ENCODE measurements at regions not wholly inside any gene's neighbourhood (a gene's known extent, or its start where the extent isn't known, plus 50 kb on each side); places are given as distances from the start of the nearest gene placed in this dataset.

DNA sequence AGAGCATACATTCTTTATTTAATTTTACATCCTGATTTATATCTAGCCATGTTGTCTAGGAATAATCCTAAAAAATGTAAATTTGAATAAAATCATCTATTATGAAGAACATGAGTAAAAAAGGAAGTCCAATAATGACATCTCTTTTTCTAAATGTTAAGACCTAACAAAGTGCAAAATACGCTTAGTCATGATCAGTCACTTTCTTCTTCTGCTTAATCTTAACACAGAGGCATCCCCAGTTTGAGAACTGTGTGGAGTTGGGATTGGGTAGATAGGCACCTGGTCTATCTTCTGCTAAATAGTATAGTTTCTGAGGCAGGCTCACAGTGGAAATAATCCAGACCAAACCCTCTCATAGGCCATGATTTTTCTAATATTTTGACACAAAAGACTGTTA lies 311.7 kb upstream of the LRRC7 start:
- peaks cover 0 to 8% (median 4%) of the 10 kb centered on the region in 8 donors for H3K9me3 Mint-ChIP-seq
- H3K4me3 Mint-ChIP-seq = no peak overlapping the region
- no peak overlapping the region for H3K27ac Mint-ChIP-seq
- Histone ChIP-seq H3K4me1 (ENCODE audit: insufficient read depth, low read length) (no peaks in the 10 kb centered on the region), H3K4me3 (ENCODE audit: low read length in 2 of 2) (no peak overlapping the region), H3K27ac (ENCODE audit: low read depth, low read length) (no peak overlapping the region), H3K9me3 (ENCODE audit: control insufficient read depth in 1 of 2, low read length in 2 of 2) (no peaks in the 10 kb centered on the region), H3K27me3 (ENCODE audit: insufficient read depth, low read length) (no peaks in the 10 kb centered on the region), H3K36me3 (ENCODE audit: insufficient read depth, low read length) (no peaks in the 10 kb centered on the region)
- intact Hi-C loops (cut with micrococcal nuclease) = no loop called here
- CTCF ChIA-PET (ENCODE audit: partially characterized antibody) = no interaction called here
- no peaks in the 10 kb centered on the region for H3K27me3 Mint-ChIP-seq
- no peak for DNase-seq
- H3K36me3 Mint-ChIP-seq = no peaks in the 10 kb centered on the region
- POLR2A ChIA-PET (ENCODE audit: partially characterized antibody) = no interaction called here
- H3K4me1 Mint-ChIP-seq = no peaks in the 10 kb centered on the region

DNA sequence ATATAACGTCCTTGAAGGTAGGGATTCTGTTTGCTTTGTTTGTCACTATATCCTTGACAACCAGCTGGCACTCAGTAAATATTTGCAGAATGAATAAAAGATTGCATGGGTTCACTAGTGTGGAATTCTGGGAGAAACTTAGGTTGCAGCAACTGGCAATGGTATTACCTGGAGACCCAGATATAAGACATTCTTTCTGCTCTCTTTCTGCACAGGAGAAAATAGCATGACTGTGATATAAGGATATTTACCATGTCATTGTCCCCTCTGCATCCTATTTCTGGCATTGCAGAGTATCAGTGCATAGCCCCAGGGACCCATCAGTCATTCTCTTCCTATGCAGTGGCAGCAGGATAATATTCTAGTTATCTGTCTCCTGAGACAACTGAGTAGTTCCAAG lies 308.9 kb upstream of the LRRC7 start:
- no peaks in the 10 kb centered on the region for H3K27me3 Mint-ChIP-seq
- intact Hi-C loops (cut with micrococcal nuclease) = no loop called here
- H3K27me3 ChIP-seq (ENCODE audit: insufficient read depth, low read length) = no peaks in the 10 kb centered on the region
- H3K4me3 Mint-ChIP-seq = no peak overlapping the region
- H3K4me1 Mint-ChIP-seq = no peaks in the 10 kb centered on the region
- H3K36me3 ChIP-seq (ENCODE audit: insufficient read depth, low read length) = no peaks in the 10 kb centered on the region
- H3K4me1 ChIP-seq (ENCODE audit: insufficient read depth, low read length) = no peaks in the 10 kb centered on the region
- no peak for DNase-seq
- no peaks in the 10 kb centered on the region for H3K9me3 ChIP-seq (ENCODE audit: control insufficient read depth in 1 of 2, low read length in 2 of 2)
- peaks cover 0 to 11% (median 4%) of the 10 kb centered on the region in 8 donors for H3K9me3 Mint-ChIP-seq
- ChIA-PET POLR2A (ENCODE audit: partially characterized antibody) (no interaction called here), CTCF (ENCODE audit: partially characterized antibody) (no interaction called here)
- no peak overlapping the region for H3K27ac ChIP-seq (ENCODE audit: low read depth, low read length)
- H3K36me3 Mint-ChIP-seq = no peaks in the 10 kb centered on the region
- no peak overlapping the region for H3K4me3 ChIP-seq (ENCODE audit: low read length in 2 of 2)
- no peak overlapping the region for H3K27ac Mint-ChIP-seq

DNA sequence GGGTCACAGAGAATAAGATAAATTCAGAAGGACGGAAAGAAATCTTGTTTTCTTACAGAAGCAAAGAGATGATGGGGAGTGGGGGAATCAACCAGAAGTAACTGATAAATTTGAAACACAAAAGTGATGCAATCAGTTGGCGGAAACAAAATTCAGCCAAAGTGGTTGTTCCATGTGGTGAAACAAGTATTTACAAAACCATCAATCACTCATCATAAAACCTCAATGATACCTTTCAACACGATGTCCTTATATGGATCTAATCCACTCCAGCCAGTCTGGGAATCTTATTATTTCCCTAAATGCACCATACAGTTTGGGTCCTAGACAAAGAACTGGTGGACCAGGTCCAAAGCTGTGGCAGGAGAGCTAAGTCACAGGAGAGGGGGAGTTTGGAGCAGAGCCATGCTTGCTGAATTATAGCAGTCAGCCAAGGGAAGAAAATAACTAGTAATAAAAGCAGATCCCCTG lies 303.8 kb upstream of the LRRC7 start:
- H3K9me3 ChIP-seq (ENCODE audit: control insufficient read depth in 1 of 2, low read length in 2 of 2) = no peaks in the 10 kb centered on the region
- H3K4me1 Mint-ChIP-seq = no peaks in the 10 kb centered on the region
- H3K27me3 ChIP-seq (ENCODE audit: insufficient read depth, low read length) = no peaks in the 10 kb centered on the region
- ChIA-PET POLR2A (ENCODE audit: partially characterized antibody) (no interaction called here), CTCF (ENCODE audit: partially characterized antibody) (no interaction called here)
- H3K36me3 Mint-ChIP-seq = no peaks in the 10 kb centered on the region
- H3K4me3 ChIP-seq (ENCODE audit: low read length in 2 of 2) = no peak overlapping the region
- no peaks in the 10 kb centered on the region for H3K4me1 ChIP-seq (ENCODE audit: insufficient read depth, low read length)
- H3K27ac Mint-ChIP-seq = no peak overlapping the region
- no peak overlapping the region for H3K27ac ChIP-seq (ENCODE audit: low read depth, low read length)
- H3K27me3 Mint-ChIP-seq = no peaks in the 10 kb centered on the region
- DNase-seq = no peak
- peaks cover 0 to 17% (median 2%) of the 10 kb centered on the region in 8 donors for H3K9me3 Mint-ChIP-seq
- no peaks in the 10 kb centered on the region for H3K36me3 ChIP-seq (ENCODE audit: insufficient read depth, low read length)
- intact Hi-C loops (cut with micrococcal nuclease) = no loop called here
- H3K4me3 Mint-ChIP-seq = no peak overlapping the region

DNA sequence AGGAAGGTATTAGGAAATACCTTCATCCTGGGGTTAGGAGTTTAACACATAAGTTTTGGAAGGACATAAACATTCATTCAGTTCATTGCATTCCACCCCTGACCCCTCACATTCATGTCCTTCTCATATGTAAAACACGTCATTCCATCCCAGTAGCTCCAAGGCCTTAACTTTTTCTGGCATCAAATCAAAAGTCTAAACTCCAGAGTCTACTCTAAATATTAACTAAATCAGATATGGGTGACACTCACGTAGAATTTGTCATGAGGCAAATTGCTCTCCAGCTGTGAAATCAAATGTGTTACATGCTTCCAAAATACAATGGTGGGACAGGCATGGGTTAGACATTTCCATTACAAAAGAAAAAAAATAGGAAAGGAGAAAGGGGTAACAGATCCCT lies 298.2 kb upstream of the LRRC7 start:
- H3K4me3 Mint-ChIP-seq = no peak overlapping the region
- H3K4me3 ChIP-seq (ENCODE audit: low read length in 2 of 2) = no peak overlapping the region
- ChIA-PET CTCF (ENCODE audit: partially characterized antibody) (no interaction called here), POLR2A (ENCODE audit: partially characterized antibody) (no interaction called here)
- no peaks in the 10 kb centered on the region for H3K27me3 Mint-ChIP-seq
- intact Hi-C loops (cut with micrococcal nuclease) = no loop called here
- no peaks in the 10 kb centered on the region for H3K4me1 Mint-ChIP-seq
- H3K9me3 Mint-ChIP-seq = peaks cover 0 to 19% (median 5%) of the 10 kb centered on the region in 8 donors
- H3K9me3 ChIP-seq (ENCODE audit: control insufficient read depth in 1 of 2, low read length in 2 of 2) = no peaks in the 10 kb centered on the region
- no peaks in the 10 kb centered on the region for H3K4me1 ChIP-seq (ENCODE audit: insufficient read depth, low read length)
- H3K36me3 ChIP-seq (ENCODE audit: insufficient read depth, low read length) = no peaks in the 10 kb centered on the region
- H3K36me3 Mint-ChIP-seq = no peaks in the 10 kb centered on the region
- H3K27ac ChIP-seq (ENCODE audit: low read depth, low read length) = no peak overlapping the region
- H3K27me3 ChIP-seq (ENCODE audit: insufficient read depth, low read length) = no peaks in the 10 kb centered on the region
- DNase-seq = no peak
- H3K27ac Mint-ChIP-seq = no peak overlapping the region

DNA sequence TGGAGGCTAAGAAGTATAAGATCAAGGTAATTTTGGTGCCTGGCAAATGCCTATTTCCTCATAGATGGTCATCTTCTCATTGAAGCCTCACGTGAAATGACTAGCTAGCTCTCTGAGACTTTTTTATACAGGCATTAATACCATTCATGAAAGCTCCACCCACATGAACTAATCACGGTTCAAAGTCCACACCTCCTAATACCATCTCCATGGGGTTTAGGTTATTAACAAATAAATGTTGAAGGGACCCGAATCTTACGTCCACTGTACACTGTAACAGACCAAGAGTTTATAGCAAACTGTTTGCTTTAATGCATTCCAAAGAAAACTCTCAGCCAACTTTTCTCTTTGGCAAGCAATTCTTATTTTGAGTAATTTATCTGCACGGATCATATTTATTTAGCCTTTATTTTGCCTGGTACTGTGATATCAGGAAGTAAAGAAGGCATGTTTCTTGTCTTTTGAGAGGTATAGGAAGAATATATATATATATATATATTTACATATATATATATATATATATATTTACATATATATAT lies 296.1 kb upstream of the LRRC7 start:
- intact Hi-C loops (cut with micrococcal nuclease) = no loop called here
- H3K27ac ChIP-seq (ENCODE audit: low read depth, low read length) = no peak overlapping the region
- no peaks in the 10 kb centered on the region for H3K4me1 ChIP-seq (ENCODE audit: insufficient read depth, low read length)
- no peak for DNase-seq
- H3K9me3 ChIP-seq (ENCODE audit: control insufficient read depth in 1 of 2, low read length in 2 of 2) = no peaks in the 10 kb centered on the region
- no peak overlapping the region for H3K4me3 ChIP-seq (ENCODE audit: low read length in 2 of 2)
- no peaks in the 10 kb centered on the region for H3K36me3 ChIP-seq (ENCODE audit: insufficient read depth, low read length)
- no peaks in the 10 kb centered on the region for H3K4me1 Mint-ChIP-seq
- H3K27me3 Mint-ChIP-seq = no peaks in the 10 kb centered on the region
- peaks cover 0 to 19% (median 4%) of the 10 kb centered on the region in 8 donors for H3K9me3 Mint-ChIP-seq
- H3K36me3 Mint-ChIP-seq = no peaks in the 10 kb centered on the region
- no peaks in the 10 kb centered on the region for H3K27me3 ChIP-seq (ENCODE audit: insufficient read depth, low read length)
- POLR2A ChIA-PET (ENCODE audit: partially characterized antibody) = no interaction called here
- CTCF ChIA-PET (ENCODE audit: partially characterized antibody) = no interaction called here
- H3K27ac Mint-ChIP-seq = no peak overlapping the region
- H3K4me3 Mint-ChIP-seq = no peak overlapping the region

DNA sequence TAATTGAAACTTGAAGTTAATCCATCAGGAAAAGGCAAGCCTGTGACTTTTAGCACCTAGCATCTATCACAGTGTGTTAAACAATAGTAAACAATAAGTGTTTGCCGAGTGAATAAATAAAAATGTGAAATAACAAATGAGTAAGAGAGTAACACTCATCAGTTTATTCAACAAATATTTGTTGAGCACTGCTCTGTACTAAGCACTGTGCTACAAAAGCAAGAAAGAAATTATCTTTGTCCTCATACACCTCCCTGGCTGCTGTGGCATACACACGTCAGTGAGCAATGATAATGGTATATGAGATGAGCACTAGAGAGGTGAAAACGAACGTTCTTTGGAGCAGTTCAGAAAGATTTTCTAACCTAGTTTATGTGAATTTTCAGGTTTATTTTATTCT lies 295.0 kb upstream of the LRRC7 start:
- no peaks in the 10 kb centered on the region for H3K27me3 Mint-ChIP-seq
- DNase-seq = no peak
- Histone ChIP-seq H3K4me1 (ENCODE audit: insufficient read depth, low read length) (no peaks in the 10 kb centered on the region), H3K9me3 (ENCODE audit: control insufficient read depth in 1 of 2, low read length in 2 of 2) (no peaks in the 10 kb centered on the region), H3K4me3 (ENCODE audit: low read length in 2 of 2) (no peak overlapping the region), H3K27ac (ENCODE audit: low read depth, low read length) (no peak overlapping the region), H3K27me3 (ENCODE audit: insufficient read depth, low read length) (no peaks in the 10 kb centered on the region), H3K36me3 (ENCODE audit: insufficient read depth, low read length) (no peaks in the 10 kb centered on the region)
- ChIA-PET POLR2A (ENCODE audit: partially characterized antibody) (no interaction called here), CTCF (ENCODE audit: partially characterized antibody) (no interaction called here)
- H3K27ac Mint-ChIP-seq = no peak overlapping the region
- H3K4me3 Mint-ChIP-seq = no peak overlapping the region
- intact Hi-C loops (cut with micrococcal nuclease) = no loop called here
- no peaks in the 10 kb centered on the region for H3K4me1 Mint-ChIP-seq
- peaks cover 0 to 19% (median 4%) of the 10 kb centered on the region in 8 donors for H3K9me3 Mint-ChIP-seq
- H3K36me3 Mint-ChIP-seq = no peaks in the 10 kb centered on the region

DNA sequence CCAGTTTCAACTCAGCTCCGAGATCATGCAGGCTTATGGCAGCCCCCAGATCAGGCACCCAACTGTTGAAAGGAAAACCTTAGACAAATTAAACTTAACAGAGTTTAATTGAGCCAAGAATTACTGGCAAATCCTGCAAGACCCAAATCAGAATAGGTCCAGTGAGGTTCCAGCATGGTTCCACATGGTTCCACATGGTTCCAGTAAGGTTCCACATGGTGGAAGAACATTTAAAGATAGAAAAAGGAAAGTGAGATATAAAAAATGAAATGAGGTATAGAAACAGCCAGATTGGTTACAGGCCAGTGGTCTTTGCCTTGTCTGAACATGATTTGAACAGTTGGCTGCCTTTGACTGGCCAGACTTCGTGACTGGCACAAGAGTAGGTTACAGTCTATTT lies 288.8 kb upstream of the LRRC7 start:
- H3K27ac ChIP-seq (ENCODE audit: low read depth, low read length) = no peak overlapping the region

DNA sequence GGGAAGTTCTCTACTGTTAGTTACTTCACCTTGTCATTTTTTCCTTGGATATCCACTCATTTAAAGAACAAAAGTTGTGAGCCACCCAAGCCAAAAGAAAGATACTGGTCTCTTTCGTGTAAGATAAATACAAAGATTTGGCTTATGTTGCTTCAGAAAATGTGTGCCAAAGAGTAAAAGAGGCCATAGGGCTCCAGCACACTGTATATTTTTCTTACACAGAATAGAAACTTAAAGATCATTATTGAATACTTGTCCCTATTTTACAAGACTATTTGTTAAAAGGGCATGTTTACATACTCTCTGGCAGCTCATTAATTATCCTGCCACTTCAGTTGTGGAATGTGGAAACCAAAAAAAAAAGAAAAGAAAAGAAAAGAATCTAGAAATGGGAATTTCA lies 284.2 kb upstream of the LRRC7 start:
- intact Hi-C loops (cut with micrococcal nuclease) = no loop called here
- H3K36me3 Mint-ChIP-seq = no peaks in the 10 kb centered on the region
- H3K27me3 ChIP-seq (ENCODE audit: insufficient read depth, low read length) = no peaks in the 10 kb centered on the region
- no peak overlapping the region for H3K4me3 Mint-ChIP-seq
- H3K27ac ChIP-seq (ENCODE audit: low read depth, low read length) = no peak overlapping the region
- H3K27me3 Mint-ChIP-seq = no peaks in the 10 kb centered on the region
- DNase-seq = no peak
- no peaks in the 10 kb centered on the region for H3K4me1 Mint-ChIP-seq
- H3K9me3 ChIP-seq (ENCODE audit: control insufficient read depth in 1 of 2, low read length in 2 of 2) = no peaks in the 10 kb centered on the region
- H3K4me1 ChIP-seq (ENCODE audit: insufficient read depth, low read length) = no peaks in the 10 kb centered on the region
- H3K27ac Mint-ChIP-seq = no peak overlapping the region
- H3K36me3 ChIP-seq (ENCODE audit: insufficient read depth, low read length) = no peaks in the 10 kb centered on the region
- CTCF ChIA-PET (ENCODE audit: partially characterized antibody) = no interaction called here
- H3K9me3 Mint-ChIP-seq = peaks cover 0 to 7% (median 3%) of the 10 kb centered on the region in 8 donors
- H3K4me3 ChIP-seq (ENCODE audit: low read length in 2 of 2) = no peak overlapping the region
- POLR2A ChIA-PET (ENCODE audit: partially characterized antibody) = no interaction called here

More for the DNA sequence above, 288.8 kb upstream of the LRRC7 start:
- no peak overlapping the region for H3K27ac Mint-ChIP-seq
- H3K4me1 Mint-ChIP-seq = no peaks in the 10 kb centered on the region
- POLR2A ChIA-PET (ENCODE audit: partially characterized antibody) = no interaction called here
- Histone ChIP-seq H3K4me3 (ENCODE audit: low read length in 2 of 2) (no peak overlapping the region), H3K27me3 (ENCODE audit: insufficient read depth, low read length) (no peaks in the 10 kb centered on the region), H3K9me3 (ENCODE audit: control insufficient read depth in 1 of 2, low read length in 2 of 2) (no peaks in the 10 kb centered on the region), H3K36me3 (ENCODE audit: insufficient read depth, low read length) (no peaks in the 10 kb centered on the region), H3K4me1 (ENCODE audit: insufficient read depth, low read length) (no peaks in the 10 kb centered on the region)
- intact Hi-C loops (cut with micrococcal nuclease) = no loop called here
- H3K36me3 Mint-ChIP-seq = no peaks in the 10 kb centered on the region
- peaks cover 0 to 15% (median 1%) of the 10 kb centered on the region in 8 donors for H3K9me3 Mint-ChIP-seq
- CTCF ChIA-PET (ENCODE audit: partially characterized antibody) = no interaction called here
- no peak for DNase-seq
- no peak overlapping the region for H3K4me3 Mint-ChIP-seq
- H3K27me3 Mint-ChIP-seq = no peaks in the 10 kb centered on the region

Measured in CD4-positive, alpha-beta memory T cell (primary cell).